Mammary epithelial cell (primary cell): ENCODE measurements at regions not wholly inside any gene's neighbourhood (a gene's known extent, or its start where the extent isn't known, plus 50 kb on each side); places are given as distances from the start of the nearest gene placed in this dataset.

Experiments
- CTCF ChIP-seq, 2 donors: IDR thresholded peaks in 1 of 2; conservative IDR thresholded peaks in 1 of 2; 2 replicates each; pipeline ENCODE4 v1.5.1; 2011 to 2012; ENCODE audit warnings: inconsistent platforms in 2 of 2, low read length in 2 of 2, mild to moderate bottlenecking in 2 of 2, control low read depth in 1 of 2, low read depth in 1 of 2; ENCODE audit not compliant: insufficient read depth in 1 of 2; ENCODE audit errors: extremely low read depth in 1 of 2
- EZH2 ChIP-seq: IDR thresholded peaks from 2 replicates; pipeline ENCODE4 v1.6.1; 2012; ENCODE audit warnings: low read length, inconsistent platforms, borderline replicate concordance

DNA sequence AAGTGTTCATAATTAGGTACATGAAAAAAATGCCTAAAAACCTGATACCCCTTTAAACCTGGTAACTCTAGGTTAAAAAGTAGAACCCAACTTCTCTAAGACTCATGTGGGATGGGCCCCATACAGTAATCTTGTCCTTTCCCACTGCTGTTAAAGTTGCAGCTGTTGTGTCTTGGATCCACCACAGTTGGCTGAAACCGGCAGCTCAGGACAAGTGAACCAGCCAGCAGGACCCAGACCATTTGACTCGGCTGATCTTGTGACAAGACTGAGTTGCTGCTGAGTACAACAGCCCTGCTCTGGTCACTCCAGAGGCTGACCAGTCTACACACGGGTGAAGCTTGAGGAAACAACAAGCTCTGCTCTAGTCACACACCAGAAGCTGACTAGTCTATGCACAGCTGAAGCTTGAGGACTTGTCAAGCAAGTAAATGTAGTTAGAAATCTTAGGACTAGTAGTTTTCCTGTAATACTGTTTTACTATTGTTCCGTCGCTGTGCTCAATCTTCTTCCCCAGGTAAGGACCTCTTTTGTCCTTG is 60.6 kb downstream of the DHRS2 start:
- TF ChIP-seq CTCF (conservative IDR thresholded peaks at IDR 0.05 in 1 of 2, IDR thresholded peaks at IDR 0.05 in 1 of 2; ENCODE audit: extremely low read depth in 1 of 2, insufficient read depth in 1 of 2, low read depth in 1 of 2, low read length in 2 of 2): no peak
- TF ChIP-seq EZH2: no peak
